ENCODE measurements at regions not wholly inside any gene's neighbourhood (a gene's known extent, or its start where the extent isn't known, plus 50 kb on each side); places are given as distances from the start of the nearest gene placed in this dataset.

DNA sequence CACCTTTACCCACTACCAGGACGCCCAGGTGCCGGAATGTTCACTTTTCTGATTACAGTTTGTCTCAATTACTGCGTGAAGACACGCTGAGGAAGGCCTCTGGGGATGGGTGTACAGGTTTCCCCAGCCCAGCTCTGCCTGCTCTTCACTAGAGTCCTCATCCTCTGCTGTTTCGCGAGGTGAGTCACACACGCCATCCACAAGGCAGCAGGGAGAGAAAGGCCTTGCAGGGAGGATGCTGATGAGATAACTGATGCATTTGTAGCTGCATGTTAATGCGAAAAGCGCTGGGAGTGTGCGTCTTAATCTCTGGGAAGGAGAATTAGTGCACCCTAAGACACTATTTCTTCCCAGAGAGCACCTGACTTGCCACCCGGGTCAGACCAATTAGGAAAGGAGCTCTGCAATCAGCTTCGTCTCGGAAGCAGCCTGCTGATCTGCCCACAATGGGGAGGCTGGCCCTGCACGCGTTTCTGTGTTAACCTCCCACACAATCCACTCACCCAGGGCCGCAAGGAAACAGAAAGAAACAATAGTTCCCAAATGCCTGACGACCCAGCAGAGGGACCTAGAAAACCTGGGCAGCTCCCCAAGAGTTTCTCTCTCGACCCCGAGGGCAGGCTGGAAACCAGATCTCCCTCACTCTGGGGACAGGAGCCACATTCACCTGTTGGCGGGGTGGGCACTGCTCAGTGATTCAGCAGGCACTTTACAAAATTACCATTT is 578.7 kb downstream of the GLRX3 start (continued):
- TF ChIP-seq, protein P1, sequence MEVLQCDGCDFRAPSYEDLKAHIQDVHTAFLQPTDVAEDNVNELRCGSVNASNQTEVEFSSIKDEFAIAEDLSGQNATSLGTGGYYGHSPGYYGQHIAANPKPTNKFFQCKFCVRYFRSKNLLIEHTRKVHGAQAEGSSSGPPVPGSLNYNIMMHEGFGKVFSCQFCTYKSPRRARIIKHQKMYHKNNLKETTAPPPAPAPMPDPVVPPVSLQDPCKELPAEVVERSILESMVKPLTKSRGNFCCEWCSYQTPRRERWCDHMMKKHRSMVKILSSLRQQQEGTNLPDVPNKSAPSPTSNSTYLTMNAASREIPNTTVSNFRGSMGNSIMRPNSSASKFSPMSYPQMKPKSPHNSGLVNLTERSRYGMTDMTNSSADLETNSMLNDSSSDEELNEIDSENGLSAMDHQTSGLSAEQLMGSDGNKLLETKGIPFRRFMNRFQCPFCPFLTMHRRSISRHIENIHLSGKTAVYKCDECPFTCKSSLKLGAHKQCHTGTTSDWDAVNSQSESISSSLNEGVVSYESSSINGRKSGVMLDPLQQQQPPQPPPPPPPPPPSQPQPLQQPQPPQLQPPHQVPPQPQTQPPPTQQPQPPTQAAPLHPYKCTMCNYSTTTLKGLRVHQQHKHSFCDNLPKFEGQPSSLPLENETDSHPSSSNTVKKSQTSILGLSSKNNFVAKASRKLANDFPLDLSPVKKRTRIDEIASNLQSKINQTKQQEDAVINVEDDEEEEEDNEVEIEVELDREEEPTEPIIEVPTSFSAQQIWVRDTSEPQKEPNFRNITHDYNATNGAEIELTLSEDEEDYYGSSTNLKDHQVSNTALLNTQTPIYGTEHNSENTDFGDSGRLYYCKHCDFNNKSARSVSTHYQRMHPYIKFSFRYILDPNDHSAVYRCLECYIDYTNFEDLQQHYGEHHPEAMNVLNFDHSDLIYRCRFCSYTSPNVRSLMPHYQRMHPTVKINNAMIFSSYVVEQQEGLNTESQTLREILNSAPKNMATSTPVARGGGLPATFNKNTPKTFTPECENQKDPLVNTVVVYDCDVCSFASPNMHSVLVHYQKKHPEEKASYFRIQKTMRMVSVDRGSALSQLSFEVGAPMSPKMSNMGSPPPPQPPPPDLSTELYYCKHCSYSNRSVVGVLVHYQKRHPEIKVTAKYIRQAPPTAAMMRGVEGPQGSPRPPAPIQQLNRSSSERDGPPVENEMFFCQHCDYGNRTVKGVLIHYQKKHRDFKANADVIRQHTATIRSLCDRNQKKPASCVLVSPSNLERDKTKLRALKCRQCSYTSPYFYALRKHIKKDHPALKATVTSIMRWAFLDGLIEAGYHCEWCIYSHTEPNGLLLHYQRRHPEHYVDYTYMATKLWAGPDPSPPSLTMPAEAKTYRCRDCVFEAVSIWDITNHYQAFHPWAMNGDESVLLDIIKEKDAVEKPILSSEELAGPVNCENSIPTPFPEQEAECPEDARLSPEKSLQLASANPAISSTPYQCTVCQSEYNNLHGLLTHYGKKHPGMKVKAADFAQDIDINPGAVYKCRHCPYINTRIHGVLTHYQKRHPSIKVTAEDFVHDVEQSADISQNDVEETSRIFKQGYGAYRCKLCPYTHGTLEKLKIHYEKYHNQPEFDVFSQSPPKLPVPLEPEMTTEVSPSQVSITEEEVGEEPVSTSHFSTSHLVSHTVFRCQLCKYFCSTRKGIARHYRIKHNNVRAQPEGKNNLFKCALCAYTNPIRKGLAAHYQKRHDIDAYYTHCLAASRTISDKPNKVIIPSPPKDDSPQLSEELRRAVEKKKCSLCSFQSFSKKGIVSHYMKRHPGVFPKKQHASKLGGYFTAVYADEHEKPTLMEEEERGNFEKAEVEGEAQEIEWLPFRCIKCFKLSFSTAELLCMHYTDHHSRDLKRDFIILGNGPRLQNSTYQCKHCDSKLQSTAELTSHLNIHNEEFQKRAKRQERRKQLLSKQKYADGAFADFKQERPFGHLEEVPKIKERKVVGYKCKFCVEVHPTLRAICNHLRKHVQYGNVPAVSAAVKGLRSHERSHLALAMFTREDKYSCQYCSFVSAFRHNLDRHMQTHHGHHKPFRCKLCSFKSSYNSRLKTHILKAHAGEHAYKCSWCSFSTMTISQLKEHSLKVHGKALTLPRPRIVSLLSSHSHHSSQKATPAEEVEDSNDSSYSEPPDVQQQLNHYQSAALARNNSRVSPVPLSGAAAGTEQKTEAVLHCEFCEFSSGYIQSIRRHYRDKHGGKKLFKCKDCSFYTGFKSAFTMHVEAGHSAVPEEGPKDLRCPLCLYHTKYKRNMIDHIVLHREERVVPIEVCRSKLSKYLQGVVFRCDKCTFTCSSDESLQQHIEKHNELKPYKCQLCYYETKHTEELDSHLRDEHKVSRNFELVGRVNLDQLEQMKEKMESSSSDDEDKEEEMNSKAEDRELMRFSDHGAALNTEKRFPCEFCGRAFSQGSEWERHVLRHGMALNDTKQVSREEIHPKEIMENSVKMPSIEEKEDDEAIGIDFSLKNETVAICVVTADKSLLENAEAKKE (CRISPR knock-in tag; IDR thresholded peaks at IDR 0.05): no peak
- TF ChIP-seq EZH2phosphoT487 (IDR thresholded peaks at IDR 0.05; ENCODE audit: unreplicated experiment): no peak
- TF ChIP-seq, protein P2, sequence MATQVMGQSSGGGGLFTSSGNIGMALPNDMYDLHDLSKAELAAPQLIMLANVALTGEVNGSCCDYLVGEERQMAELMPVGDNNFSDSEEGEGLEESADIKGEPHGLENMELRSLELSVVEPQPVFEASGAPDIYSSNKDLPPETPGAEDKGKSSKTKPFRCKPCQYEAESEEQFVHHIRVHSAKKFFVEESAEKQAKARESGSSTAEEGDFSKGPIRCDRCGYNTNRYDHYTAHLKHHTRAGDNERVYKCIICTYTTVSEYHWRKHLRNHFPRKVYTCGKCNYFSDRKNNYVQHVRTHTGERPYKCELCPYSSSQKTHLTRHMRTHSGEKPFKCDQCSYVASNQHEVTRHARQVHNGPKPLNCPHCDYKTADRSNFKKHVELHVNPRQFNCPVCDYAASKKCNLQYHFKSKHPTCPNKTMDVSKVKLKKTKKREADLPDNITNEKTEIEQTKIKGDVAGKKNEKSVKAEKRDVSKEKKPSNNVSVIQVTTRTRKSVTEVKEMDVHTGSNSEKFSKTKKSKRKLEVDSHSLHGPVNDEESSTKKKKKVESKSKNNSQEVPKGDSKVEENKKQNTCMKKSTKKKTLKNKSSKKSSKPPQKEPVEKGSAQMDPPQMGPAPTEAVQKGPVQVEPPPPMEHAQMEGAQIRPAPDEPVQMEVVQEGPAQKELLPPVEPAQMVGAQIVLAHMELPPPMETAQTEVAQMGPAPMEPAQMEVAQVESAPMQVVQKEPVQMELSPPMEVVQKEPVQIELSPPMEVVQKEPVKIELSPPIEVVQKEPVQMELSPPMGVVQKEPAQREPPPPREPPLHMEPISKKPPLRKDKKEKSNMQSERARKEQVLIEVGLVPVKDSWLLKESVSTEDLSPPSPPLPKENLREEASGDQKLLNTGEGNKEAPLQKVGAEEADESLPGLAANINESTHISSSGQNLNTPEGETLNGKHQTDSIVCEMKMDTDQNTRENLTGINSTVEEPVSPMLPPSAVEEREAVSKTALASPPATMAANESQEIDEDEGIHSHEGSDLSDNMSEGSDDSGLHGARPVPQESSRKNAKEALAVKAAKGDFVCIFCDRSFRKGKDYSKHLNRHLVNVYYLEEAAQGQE (IDR thresholded peaks at IDR 0.05; ENCODE audit: unreplicated experiment): no peak
- TF ChIP-seq STAT1 (IDR thresholded peaks at IDR 0.05; ENCODE audit: unreplicated experiment): no peak

Measured in GM23338 (cell line).